ENCODE measurements at regions not wholly inside any gene's neighbourhood (a gene's known extent, or its start where the extent isn't known, plus 50 kb on each side); places are given as distances from the start of the nearest gene placed in this dataset.

DNA sequence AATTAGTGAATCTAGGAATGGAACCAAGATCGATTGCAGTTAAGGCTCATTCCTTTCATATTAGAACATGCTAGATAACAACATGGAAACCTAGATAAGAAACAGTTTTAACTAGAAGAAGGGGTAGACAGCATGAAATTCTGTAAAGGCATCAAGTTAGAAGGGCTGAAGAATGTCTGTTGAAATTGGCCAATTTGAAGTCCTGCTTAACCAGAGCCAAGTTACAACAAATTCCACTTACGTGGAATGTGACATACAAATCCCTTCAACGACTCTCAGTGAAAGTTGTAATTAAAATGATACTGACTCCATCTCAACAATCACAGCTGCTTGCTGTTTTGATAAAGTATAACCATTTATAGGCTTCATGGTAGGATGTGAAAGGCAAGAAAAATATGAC, 1065.7 kb downstream of the DNAJB9 start:
- TF ChIP-seq, protein P1, sequence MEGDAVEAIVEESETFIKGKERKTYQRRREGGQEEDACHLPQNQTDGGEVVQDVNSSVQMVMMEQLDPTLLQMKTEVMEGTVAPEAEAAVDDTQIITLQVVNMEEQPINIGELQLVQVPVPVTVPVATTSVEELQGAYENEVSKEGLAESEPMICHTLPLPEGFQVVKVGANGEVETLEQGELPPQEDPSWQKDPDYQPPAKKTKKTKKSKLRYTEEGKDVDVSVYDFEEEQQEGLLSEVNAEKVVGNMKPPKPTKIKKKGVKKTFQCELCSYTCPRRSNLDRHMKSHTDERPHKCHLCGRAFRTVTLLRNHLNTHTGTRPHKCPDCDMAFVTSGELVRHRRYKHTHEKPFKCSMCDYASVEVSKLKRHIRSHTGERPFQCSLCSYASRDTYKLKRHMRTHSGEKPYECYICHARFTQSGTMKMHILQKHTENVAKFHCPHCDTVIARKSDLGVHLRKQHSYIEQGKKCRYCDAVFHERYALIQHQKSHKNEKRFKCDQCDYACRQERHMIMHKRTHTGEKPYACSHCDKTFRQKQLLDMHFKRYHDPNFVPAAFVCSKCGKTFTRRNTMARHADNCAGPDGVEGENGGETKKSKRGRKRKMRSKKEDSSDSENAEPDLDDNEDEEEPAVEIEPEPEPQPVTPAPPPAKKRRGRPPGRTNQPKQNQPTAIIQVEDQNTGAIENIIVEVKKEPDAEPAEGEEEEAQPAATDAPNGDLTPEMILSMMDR (IDR thresholded peaks at IDR 0.05): no peak
- no peak for TF ChIP-seq POLR2A (IDR thresholded peaks at IDR 0.05)

Measured in thyroid gland (tissue), 4 donors.